PFSK-1 (cell line): ENCODE measurements at regions not wholly inside any gene's neighbourhood (a gene's known extent, or its start where the extent isn't known, plus 50 kb on each side); places are given as distances from the start of the nearest gene placed in this dataset.

Experiments used
- FOXP2 ChIP-seq: optimal IDR thresholded peaks from 2 replicates; pipeline ENCODE3; 2011; ENCODE audit warnings: borderline replicate concordance, control low read depth, inconsistent platforms; ENCODE audit not compliant: insufficient read depth; ENCODE audit errors: extremely low read length, extremely low read depth
- POLR2AphosphoS5 ChIP-seq: IDR thresholded peaks from 2 replicates; pipeline ENCODE4 v1.6.1; 2012; ENCODE audit warnings: low read depth, mild to moderate bottlenecking, control low read depth, low read length, moderate library complexity
- SIN3A ChIP-seq: IDR thresholded peaks from 2 replicates; pipeline ENCODE4 v1.6.1; 2012; ENCODE audit warnings: mild to moderate bottlenecking, low read length, moderate library complexity, borderline replicate concordance; ENCODE audit not compliant: insufficient read depth
- TAF1 ChIP-seq: IDR thresholded peaks from 2 replicates; pipeline ENCODE4 v1.6.1; 2012; ENCODE audit warnings: low read length, control low read depth, borderline replicate concordance; ENCODE audit not compliant: insufficient read depth
- TF ChIP-seq, protein P1 (sequence below), 2 experiments: IDR thresholded peaks; 2 replicates each; pipeline versions ENCODE4 v1.6.1 to v1.8.0; 2011 to 2012; ENCODE audit warnings: low read depth in 2 of 2, low read length in 2 of 2, control low read depth in 1 of 2, inconsistent platforms in 1 of 2, mild to moderate bottlenecking in 1 of 2, moderate library complexity in 1 of 2; ENCODE audit not compliant: insufficient read depth in 1 of 2

DNA sequence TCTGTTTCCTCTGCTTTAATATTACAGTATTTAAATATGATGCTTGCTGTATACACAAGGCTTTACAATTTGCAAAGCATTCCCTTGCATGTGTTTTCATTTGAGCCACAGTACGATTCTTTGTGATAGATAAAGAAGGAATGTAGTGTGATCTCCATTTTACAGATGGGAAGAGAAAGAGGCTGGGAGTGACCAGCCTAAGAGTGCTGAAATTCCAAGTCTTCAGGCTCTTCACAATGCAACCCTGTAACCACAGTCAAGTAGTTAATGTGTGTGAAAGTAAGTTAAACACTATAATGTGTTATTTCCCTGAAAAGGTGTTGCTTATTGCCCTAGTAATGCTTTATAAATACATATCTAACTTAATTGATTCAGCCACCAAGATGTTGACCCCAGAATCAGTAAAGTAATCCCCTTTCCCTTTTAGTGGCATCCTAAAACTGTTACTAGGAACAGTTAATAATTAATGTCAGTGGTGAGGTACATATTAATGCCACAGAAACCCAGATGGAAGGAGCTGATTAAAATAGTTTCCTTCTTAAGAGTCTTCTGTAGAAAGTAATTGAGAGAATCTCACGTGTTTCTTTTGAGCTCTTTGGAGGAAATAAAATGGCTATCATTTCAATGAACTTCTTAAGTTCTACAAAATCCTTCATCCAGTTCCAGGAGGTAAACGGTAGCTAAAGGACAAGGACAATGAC, 110.4 kb downstream of the IL12A start:
- no peak for TF ChIP-seq SIN3A
- TF ChIP-seq POLR2AphosphoS5, result no peak
- TF ChIP-seq FOXP2, result no peak
- no peak for TF ChIP-seq TAF1
- TF ChIP-seq, protein P1, sequence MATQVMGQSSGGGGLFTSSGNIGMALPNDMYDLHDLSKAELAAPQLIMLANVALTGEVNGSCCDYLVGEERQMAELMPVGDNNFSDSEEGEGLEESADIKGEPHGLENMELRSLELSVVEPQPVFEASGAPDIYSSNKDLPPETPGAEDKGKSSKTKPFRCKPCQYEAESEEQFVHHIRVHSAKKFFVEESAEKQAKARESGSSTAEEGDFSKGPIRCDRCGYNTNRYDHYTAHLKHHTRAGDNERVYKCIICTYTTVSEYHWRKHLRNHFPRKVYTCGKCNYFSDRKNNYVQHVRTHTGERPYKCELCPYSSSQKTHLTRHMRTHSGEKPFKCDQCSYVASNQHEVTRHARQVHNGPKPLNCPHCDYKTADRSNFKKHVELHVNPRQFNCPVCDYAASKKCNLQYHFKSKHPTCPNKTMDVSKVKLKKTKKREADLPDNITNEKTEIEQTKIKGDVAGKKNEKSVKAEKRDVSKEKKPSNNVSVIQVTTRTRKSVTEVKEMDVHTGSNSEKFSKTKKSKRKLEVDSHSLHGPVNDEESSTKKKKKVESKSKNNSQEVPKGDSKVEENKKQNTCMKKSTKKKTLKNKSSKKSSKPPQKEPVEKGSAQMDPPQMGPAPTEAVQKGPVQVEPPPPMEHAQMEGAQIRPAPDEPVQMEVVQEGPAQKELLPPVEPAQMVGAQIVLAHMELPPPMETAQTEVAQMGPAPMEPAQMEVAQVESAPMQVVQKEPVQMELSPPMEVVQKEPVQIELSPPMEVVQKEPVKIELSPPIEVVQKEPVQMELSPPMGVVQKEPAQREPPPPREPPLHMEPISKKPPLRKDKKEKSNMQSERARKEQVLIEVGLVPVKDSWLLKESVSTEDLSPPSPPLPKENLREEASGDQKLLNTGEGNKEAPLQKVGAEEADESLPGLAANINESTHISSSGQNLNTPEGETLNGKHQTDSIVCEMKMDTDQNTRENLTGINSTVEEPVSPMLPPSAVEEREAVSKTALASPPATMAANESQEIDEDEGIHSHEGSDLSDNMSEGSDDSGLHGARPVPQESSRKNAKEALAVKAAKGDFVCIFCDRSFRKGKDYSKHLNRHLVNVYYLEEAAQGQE (IDR thresholded peaks at IDR 0.05; ENCODE audit: insufficient read depth in 1 of 2, low read depth in 2 of 2, low read length in 2 of 2), result no peak

DNA sequence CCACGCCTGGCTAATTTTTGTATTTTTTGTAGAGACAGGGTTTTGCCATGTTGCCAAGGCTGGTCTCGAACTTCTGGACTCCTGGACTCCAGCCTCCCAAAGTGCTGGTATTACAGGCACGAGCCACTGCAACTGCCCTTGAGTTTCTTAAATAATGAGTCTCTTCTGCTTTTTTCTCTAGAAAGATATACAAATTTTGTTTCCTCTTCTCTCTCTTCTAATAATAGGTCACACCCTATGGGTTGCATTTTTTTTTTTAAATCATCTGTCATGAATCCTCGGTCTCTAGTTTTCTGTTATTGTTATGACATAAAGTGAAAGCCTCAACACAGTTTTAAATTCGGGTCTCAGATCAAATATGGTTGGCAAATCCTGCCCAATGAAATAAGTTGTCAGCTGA, 111.2 kb downstream of the IL12A start:
- no peak for TF ChIP-seq SIN3A

DNA sequence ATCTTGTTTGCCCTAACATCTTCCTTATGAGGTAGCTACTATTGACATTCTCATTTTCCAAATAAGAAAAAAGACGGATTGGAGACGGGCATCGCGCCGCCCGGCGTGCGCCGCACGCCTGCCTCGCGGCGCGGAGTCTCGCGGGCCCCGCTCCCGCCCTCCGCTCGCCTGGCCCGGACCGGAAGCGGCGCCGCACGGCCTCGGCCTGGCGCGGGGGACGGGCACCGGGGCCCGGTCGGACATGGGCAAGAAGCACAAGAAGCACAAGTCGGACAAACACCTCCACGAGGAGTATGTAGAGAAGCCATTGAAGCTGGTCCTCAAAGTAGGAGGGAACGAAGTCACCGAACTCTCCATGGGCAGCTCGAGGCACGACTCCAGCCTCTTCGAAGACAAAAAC, 112.0 kb downstream of the IL12A start:
- TF ChIP-seq TAF1 (no peak), POLR2AphosphoS5 (no peak), SIN3A (no peak), FOXP2 (no peak)
- TF ChIP-seq, protein P1 (IDR thresholded peaks at IDR 0.05; ENCODE audit: insufficient read depth in 1 of 2, low read depth in 2 of 2, low read length in 2 of 2), result no peak

DNA sequence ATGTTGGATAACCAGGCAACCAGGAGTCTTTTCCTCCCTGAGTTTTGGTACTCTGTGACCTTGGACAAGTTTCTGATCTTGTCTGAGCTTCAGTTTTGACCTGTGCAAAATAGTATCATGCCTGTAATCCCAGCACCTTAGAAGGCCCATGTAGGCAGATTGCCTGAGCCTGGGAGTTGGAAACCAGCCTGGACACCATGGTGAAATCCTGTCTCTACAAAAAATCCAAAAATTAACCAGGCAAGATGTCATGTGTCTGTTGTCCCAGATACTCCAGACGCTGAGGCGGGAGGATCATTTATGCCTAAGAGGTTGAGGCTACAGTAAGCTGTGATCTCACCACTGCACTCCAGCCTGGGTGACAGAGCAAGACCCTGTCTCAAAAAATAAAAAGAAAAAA, 114.8 kb downstream of the IL12A start:
- TF ChIP-seq, protein P1 (IDR thresholded peaks at IDR 0.05; ENCODE audit: insufficient read depth in 1 of 2, low read depth in 2 of 2, low read length in 2 of 2), result no peak
- TF ChIP-seq SIN3A (no peak), POLR2AphosphoS5 (no peak), TAF1 (no peak), FOXP2 (no peak)

DNA sequence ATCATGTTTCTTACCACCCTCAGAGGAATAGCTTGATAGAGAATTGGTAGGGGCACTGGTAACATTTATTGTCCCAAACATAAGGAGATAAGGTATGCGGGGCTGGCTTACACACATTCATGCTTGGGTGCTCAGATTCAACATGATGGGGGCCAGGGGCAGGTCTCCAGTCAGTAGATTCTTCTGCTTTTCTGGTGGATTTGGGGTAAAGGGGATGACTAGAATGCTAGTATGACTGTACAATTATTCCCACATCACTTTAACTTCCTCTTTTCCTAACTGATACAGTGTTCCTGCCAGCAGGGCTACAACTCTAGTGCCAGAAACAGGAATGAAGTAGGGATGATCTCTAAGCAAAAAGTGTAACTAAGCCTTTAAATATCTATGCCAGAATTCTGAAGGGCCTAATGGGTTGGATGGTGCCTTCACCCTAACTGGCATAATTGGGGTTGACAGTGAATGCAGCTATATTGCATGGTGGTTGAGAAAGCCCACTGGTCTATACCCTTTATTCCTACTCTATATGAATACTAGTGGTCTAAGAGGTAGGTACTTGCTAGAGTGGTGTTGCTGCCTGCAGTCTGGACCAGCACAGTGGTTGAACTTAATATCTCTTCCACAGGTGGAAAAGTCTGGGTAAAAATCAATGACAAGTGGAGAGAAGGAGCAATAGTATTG, 117.4 kb downstream of the IL12A start:
- no peak for TF ChIP-seq TAF1
- TF ChIP-seq, protein P1 (IDR thresholded peaks at IDR 0.05; ENCODE audit: insufficient read depth in 1 of 2, low read depth in 2 of 2, low read length in 2 of 2), result no peak
- TF ChIP-seq SIN3A, result no peak
- TF ChIP-seq POLR2AphosphoS5, result no peak
- TF ChIP-seq FOXP2, result no peak
